Putamen (tissue), 1 donor: ENCODE measurements at regions not wholly inside any gene's neighbourhood (a gene's known extent, or its start where the extent isn't known, plus 50 kb on each side); places are given as distances from the start of the nearest gene placed in this dataset.

Experiments
- DNase-seq: peaks from one replicate; pipeline ENCODE4 v3.0.0-alpha.2; 2016; ENCODE audit warnings: low spot score

DNA sequence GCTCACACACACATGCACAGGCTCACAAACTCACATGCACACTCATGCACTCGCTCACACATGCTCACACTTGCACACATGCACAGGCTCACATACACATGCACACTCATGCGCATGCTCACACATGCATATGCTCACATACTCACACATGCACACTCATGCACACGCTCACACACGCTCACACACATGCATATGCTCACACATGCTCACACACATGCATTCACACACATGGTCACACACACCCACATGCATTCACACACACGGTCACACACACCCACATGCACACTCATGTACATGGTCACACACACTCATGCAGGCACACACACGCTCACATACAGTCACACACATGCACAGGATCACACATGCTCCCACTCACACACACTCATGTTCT lies 132.8 kb upstream of the SMAD3 start:
- DNase-seq = no peak

DNA sequence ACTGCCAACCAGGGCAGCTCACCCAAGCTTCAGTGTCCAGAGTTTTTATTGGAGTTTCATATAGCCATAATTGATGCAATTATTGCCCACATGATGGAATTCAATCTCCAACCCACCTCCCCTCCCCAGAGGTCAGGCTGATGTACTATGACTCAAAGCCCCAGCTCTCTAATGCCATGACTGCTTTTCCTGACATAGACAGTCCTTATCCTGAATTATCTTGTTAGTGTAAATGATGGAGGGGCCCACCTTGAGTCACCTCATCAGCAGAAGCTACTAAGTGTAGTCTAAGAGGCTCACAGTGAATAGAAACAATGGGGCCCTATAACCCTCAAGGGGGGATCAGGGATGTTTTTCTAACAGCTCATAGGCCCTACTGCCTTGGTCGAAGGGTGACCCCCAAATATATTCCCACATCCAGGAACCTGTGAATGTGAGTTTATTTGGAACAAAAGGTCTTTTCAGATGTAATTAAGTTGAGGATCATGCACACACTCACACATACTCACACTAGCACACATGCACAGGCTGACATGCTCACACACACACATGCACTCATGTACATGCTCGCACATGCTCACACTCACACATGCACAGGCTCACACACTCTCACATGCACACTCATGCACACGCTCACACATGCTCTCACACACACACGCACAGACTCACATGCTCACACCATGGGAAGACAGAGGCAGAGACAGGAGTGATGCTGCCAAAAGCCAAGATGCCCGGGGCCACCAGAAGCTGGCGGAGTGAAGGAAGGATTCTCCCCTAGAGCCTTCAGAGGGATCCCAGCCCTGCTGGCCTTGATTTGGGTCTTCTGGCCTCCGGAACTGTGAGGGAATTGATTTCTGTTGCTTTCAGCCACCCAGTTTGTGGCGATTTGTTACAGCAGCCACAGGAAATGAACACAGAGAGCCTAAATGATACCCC lies 131.2 kb upstream of the SMAD3 start:
- DNase-seq = no peak

DNA sequence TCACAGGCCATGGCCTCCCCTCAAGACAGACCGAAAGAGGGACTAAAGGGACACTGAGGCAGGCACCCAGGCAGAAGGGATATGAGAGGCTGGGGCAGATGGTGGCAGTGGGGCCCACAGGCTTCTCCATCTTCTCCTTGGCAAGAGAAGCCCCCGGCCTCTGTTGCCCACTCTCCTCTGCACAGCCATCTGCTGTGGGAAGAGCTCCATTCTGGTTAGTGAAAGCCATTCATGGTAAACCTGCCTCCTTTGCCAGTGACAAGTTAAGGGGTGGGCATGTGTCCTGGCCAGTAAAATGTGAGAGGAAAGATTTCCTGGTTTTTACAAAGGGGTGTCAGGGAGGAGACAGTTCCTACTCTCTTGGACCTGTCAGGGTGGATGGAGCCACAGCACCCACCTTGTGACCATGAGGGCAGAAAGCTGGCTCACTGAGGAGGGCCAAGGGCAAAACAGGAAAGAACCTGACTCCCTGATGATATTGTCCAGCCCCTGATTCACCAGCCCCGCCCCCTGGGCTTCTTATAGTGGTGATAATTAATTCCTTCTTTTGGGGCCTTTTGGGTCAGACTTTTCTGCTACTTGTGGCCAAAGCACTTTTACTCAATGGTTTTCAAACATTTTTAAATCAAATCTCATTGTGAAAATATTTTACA lies 130.4 kb upstream of the SMAD3 start:
- no peak for DNase-seq

DNA sequence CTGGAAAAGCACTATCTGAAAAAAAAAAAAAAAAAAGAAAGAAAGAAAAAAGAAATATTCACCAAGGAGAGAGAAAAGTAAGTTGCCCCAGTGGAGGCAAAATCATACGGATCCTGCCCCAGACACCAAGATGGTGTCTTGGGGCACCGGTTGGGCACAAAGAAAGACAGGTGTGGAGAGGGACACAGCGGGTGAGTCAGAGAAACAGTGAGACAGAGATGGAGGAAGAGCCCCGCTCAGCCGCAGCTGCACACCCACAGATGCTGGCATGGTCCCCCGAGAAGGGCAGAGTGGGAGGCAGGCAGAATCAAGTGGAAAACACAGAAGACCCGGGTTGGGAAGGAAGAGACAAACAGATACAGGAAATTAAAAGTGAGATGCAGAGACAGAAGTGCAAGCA lies 129.7 kb upstream of the SMAD3 start:
- no peak for DNase-seq

DNA sequence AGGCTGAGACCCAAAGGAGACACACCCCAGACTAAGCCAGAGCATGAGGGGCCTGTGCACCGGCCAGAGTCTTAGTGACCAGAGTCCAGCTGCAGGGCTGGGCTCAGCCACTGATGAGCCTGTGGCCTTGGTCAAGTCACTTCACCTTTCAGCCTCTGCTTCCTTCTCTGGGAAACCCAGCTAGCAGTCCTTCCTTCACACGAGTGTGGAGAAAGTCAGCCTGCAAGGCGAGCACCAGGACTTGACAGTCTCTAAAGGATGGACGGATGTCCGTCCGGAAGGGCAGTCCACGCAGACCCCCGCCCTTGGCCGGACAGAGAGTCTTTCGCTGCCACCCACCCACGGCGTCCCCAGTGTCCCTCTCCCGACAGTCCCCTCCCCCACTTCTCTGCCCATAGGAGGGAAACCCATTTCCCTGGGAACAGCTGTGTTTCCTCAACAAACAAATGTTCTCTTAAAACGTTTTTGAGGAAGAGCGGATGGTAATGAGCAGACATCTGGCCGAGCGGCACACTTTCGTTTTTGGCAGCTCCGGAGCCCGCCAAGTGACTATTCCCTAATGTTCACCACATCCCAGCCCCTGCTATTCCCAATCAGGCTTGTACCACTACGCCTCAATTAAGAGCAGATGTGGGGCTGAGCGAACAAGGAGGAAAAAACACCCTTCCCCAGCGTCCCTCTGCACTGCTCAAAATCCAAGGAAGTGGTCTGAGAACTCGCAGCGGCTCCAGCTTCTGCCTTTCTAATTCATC lies 129.1 kb upstream of the SMAD3 start:
- DNase-seq = no peak

DNA sequence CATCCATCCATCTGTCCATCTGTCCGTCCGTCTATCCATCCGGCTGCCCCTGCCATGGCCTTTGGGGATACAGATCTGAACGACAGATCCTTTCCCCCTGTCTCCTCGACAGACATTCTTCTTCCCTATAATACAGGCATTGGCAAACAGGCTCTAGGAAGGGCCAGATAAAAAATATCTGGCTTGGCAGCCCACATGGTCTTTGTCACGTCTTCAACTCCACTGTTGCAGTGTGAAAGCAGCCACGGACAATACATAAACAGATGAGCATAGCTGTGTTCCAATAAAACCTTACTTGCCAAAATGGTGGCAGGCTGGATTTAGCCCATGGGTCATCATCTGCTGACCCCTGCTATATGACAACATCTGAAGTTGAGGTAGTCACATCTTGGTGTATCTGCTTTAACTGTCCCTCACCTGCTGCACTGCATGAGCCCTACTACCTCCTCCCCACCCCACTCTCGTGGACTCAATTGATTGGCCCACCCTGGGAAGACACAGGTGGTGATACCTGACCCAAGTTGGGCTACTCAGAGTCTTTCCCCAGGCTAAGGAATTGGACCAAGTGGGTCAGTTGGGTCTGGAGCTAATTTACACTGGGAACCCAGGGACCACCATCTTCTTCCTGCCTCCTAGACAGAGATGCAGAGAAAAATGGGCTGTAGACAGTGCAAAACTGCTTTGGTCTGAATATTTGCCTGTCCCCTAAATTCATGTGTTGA lies 128.4 kb upstream of the SMAD3 start:
- DNase-seq = no peak

DNA sequence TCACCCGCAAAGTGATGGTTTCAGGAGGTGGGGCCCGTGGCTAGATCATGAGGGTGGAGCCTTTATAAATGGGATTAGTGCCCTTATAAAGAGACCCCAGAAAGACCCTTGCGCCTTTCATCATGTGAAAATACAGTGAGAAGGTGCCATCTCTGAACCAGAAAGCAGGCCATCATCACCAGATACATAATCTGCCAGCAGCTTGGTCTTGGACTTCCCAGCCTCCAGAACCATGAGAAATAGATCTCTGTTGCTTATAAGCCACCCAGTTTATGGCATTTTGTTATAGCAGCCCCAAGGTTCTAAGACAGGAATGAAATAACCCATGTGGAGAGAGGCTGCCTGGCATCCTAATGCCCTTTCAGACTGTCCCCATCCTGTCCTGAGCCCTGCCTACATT lies 127.8 kb upstream of the SMAD3 start:
- no peak for DNase-seq

DNA sequence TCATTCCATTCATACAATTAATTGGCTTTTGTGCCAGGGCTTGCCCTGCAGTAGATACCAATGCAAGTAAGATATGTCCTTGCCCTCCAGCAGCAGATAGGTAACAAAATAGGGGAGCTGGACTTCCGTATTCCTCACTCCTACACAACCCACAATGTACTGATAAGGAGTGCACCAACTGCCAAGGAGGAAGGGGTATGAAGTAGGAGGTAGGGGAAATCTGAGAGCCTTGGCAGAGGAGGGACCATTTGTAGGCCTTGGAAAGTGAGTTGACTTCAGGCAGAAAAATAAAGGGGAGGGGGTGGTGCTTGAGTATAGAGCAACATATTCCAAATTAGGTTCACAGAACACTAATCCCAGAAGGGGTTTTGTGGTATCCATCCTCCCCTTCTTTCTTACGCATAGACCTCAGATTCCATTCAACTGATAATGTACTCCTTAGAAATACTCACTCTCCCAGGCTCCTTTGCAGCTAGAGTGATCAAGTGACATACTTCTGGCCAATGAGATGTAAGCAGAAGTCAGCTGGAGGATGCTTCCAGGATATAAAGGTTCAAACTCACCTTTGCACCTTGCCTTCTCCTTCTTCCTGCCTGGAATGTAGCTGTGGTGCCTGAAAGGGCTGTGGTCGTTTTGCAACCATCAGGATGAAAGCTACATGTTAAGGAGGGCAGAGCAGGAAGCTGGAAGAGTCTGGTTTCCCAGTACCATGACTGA lies 127.1 kb upstream of the SMAD3 start:
- no peak for DNase-seq

DNA sequence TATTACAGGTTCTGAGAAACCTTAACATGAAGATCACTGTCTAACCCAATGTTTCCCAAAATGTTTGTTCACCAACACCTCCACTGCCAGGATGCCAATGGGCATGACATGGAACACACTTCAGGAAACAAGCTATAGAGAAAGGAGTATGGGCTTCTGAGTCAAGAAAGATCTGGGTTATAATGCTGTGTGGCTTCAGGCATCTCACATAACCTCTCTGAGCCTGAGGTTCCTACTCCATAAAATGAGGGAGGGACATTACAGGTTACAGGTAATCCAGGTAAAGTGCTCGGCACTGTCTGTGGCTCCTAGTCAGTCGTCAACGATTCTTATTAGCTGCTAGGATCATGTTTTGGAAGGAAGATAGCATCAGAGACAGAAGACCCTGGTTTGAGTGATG lies 126.4 kb upstream of the SMAD3 start:
- no peak for DNase-seq

DNA sequence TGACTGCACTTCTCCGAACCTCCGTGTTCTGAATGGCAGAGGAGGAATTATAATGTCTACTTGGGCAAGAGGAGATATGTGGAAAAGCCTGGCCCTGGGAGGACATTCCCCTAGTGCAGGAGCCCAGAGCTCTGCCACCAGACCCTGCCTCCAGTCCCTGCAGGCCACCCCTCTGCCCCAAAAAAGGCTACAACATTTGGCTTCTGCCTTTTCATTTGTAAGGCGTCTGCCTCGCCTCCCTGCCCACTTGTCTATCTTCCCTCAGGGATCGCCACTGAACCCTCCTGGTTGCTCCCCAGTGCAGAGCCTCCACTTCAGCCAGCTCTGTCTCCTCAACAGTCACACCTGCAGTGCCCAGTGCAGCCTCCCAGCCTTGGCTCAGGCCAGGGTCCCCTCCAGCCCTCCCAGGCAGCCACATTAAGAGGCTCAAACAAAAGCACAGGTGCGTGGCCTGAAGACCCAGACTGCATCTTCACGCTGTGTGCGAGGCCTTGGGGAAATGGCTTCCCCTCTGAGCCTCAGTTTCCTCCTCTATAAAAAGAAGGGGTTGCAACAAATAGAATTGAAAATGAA lies 125.9 kb upstream of the SMAD3 start:
- no peak for DNase-seq

DNA sequence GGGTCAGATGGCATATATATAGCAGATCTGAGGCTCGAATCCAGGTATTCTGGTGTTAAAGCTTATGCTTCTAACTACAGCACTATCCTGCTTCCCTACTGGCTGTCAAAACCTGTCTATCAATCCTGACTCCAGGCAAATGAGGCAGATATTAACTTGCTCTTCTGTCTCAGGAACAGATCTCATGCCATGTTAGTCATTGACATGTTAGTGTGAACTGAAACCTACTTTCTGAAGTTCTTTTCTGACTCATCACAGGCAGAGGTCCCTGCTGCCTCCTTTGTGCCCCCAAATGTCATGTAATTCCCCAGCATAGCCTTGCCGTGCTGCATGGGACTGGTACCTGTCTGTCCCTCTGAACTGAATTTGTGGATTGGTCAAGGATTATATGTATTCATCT lies 125.0 kb upstream of the SMAD3 start:
- peak; percentile 45 for DNase-seq

DNA sequence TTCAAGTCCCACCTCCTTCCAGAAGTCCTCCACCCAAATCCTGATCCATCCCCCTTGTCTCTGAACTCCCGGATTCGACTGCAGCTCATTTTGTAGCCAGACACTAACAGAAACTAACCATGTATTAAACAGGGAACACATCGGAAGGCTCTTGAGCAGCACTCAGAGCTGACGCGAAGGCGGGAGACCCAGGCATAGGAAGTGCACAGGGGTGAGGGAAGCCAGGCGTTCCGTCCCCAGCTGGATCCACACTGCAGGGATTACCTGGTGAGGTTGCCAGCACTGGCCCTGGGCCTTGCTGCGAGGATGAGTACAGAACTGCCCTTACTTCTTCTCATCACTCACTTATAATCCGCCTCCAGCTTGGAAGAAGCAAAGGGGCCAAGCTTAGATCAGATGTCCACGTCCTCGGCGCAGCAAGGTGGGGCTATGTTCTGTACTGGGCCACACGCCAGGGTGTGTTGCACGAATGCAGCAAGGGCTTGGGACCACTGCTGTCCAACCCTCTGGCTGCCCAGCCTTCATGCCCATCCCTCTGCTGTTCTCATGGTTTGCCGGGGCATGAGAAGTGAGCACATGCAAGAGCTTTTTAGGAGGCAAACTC lies 124.2 kb upstream of the SMAD3 start:
- no peak for DNase-seq

DNA sequence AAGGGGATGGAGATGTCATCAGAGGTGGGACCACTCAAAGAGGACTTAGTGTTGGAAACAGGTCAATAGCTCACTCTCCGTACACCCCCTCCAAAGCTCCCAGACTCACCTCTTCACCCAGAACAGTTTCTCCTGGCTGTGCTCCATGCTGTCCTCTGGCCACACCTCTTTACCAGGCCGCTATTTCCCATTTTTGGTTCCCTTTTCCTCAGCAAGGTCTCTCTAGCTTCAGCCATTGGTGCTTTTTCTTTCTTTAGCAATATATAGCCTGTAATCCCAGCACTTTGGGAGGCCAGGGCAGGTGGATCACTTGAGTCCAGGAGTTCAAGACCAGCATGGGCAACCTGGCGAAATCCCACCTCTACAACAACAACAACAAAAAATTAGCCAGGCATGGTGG lies 123.6 kb upstream of the SMAD3 start:
- no peak for DNase-seq

DNA sequence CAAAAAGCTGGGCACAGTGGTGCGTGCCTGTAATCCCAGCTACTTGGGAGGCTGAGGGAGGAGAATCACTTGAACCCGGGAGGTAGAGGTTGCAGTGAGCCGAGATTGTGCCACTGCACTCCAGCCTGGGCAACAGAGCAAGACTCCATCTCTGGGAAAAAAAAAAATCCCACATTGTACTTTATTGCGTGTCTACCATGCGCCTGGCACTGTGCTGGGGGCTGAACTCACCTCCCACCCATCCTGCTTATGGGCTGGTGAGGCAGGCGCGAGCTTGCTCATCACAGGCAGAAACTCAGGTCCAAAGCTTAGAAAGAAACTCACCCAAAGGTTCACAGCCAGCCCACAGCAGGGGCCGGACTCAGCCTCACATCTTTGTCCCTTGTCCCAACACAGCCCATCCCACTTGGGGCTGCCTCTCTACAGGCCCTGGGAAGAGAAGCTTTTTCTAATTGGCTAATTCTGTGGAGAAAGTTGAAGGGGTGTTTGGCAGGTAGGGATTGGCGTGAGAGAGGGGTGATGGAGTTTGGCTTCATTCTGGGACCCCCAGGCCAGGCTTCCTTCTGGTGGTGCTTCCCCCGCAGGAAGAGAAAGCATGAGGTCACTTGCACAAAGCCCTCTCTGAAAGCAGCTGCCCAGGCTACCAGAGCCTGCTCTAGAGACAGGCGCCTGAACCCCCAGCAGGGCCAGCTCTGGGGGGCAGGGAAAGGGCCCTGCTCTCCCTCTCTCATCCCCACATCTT lies 122.6 kb upstream of the SMAD3 start:
- DNase-seq = no peak

DNA sequence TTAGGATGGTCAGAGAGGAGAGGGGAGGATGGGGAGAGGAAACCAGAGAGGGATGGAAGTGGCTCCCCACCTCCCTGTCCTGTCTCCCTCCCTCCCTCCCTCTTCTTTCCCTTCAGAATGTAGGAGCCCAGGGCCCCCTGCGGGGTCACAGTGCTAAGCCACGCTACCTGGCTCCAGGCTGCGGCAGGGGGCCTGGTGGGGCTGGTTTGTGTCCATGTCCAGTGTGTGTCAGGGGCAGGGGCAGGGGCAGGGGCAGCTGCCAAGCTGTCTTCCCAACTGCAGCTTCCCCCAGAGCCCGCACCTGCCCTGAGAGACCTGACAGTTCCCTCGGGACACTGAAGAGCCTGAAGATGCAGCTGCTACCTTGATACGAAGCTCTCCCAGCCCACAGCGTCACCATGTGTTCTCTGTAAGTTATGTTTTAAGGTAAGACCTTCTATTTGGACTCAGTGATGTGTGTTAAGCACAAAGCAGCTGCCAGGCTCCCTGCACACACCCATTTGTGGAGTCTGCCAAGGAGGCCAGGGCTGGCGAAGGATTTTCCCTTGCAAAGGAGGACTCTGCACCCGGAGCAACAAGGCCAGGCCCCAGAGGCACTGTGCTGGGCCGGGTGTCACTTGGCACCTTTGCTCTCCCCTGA lies 121.8 kb upstream of the SMAD3 start:
- no peak for DNase-seq

DNA sequence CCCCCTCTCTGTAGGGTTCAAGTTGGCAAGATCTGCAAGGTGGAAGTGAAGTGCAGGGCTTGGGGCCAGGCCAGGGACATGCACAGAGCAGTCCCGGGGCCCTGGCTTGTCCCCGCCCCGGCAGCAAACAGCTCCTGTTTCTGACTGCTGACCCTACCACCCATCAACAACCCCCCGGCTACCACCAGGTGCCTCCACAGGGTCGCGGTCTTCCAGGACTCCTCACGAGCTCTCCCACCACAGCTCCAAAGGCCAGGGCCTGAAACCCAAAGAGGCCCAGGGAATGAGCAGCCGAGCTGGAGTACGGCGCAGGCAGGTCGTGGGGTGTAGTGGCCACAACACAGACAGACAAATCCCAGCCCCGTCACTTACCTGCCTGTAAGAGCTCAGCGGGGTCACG lies 121.3 kb upstream of the SMAD3 start:
- DNase-seq = no peak

DNA sequence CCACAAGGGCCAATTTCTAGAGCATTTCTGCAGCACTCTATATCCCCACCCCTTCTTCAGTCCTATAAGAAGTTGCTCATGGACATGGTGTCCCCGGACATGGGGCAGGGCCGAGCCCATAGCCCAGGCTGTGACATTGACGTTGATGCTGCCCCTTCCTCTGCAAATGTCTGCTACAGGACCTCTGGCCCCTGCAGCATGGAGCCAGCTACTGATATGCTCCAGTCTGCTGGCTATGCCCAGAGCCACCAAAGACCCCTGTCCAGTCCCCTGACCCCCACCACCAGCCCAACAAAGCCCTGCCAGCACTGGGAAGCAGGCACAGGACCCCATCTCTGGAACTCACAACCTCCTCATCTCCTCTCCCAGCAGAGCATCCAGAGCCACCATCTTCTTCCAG lies 120.1 kb upstream of the SMAD3 start:
- no peak for DNase-seq

DNA sequence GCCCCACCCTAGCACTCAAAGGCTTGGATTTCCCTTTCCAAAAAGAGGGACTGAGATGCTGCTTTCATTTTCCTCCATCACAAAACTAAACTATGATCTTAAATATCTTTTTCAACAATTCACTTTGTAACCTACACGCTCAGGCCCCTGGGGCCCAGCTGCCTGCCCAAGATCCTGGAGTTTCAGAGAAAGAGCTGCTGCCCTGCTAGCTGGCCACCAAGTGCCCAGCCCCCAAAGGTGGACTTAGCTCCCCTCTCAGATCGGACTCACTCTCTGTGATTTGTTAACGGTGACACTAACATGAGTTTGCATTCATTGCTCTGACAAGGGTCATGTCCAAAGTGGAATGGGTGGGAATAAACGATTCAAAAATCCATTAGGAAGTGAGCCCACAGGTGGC lies 119.6 kb upstream of the SMAD3 start:
- DNase-seq = no peak

DNA sequence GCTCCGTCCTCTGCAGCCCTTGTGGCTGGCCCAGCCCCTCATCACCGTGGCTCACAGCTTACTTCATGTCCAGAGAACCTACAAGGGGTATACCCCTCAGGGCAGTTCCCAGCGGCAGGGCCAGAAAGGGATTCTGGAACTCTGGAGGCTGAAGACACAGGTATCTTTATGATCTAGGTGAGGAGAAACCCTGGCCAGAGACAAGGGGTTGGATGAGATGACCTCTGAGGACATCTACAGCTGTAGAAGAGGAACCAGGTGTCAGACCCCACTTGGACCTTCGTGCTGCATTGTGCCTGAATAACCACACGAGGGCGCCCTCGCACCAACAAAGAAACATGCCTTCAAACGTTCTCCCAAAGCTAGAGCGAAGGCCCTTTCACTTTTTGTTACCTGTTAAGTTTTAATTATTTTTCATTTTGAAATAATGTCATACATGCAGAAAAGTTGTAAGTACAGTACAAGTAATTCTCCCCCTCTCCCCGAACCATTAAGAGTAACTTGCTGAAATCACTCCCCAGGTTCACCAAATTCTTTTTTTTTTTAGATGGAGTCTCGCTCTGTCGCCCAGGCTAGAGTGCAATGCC lies 118.7 kb upstream of the SMAD3 start:
- DNase-seq = peak; percentile 52
